ENCODE measurements at regions not wholly inside any gene's neighbourhood (a gene's known extent, or its start where the extent isn't known, plus 50 kb on each side); places are given as distances from the start of the nearest gene placed in this dataset.

- TF ChIP-seq CTCF (IDR thresholded peaks at IDR 0.05; ENCODE audit: low read depth, low read length), result no peak
- TF ChIP-seq POLR2A (IDR thresholded peaks at IDR 0.05; ENCODE audit: extremely low read depth, insufficient read length), result no peak
- TF ChIP-seq MYC (IDR thresholded peaks at IDR 0.05; ENCODE audit: low read depth, low read length), result no peak
Observed at GRCh38 chr17:15106540-15106939, 158.6 kb downstream of the PMP22 start.

Measured in NB4 (cell line).